Pancreas (tissue), 10 donors: ENCODE measurements at regions not wholly inside any gene's neighbourhood (a gene's known extent, or its start where the extent isn't known, plus 50 kb on each side); places are given as distances from the start of the nearest gene placed in this dataset.

Source experiments
- ATAC-seq, 4 donors: fragments of 200-7000 bp; cut with Tn5 transposase; one replicate each; pipeline versions ENCODE4 v1.8.0 to v1.9.1; 2020; ENCODE audit warnings: mild to moderate bottlenecking in 4 of 4, moderate library complexity in 4 of 4
- DNase-seq, 6 donors: peaks; one replicate each; pipeline ENCODE4 v3.0.0-alpha.2; 2020
- FAIRE-seq: peaks from 2 replicates; lab custom pipeline; 2012; peaks lifted over from hg19 to GRCh38; lab: Jason Lieb, UNC
- H3K27ac ChIP-seq, 4 donors: fragments of 200-600 bp; sonication (generic); 1 replicate in 3 of 4; 2 replicates in 1 of 4; pipeline versions ENCODE4 v1.5.0 to v1.8.0; 2020
- H3K27me3 ChIP-seq, 4 donors: fragments of 200-600 bp; one replicate each; pipeline ENCODE4 v1.8.0; 2021
- H3K36me3 ChIP-seq, 3 donors: fragments of 200-600 bp; sonication (generic) in 1 of 3; one replicate each; pipeline versions ENCODE4 v1.5.0 to v1.8.0; 2020 to 2021
- H3K4me1 ChIP-seq, 3 donors: fragments of 200-600 bp; one replicate each; pipeline ENCODE4 v1.8.0; 2021
- H3K4me3 ChIP-seq, 4 donors: fragments of 200-600 bp; sonication (generic) in 2 of 4; one replicate each; pipeline versions ENCODE4 v1.5.0 to v1.8.0; 2020 to 2021
- H3K9me3 ChIP-seq, 4 donors: fragments of 200-600 bp; one replicate each; pipeline ENCODE4 v1.8.0; 2021
- WGBS, 2 donors: extraction: QIAGEN DNeasy Blood & Tissue Kit; methylation state at CpG; one replicate each; pipeline ENCODE4 v1.1.7; 2013; 5-methylcytosine and 5-hydroxymethylcytosine counted together
- intact Hi-C, 3 donors: fragments of 100-400 bp; cut with DNase I; formaldehyde crosslinking; loops; one replicate each; pipeline versions ENCODE4 v1.11.1 to v1.14.2; 2022
- TF ChIP-seq, protein P1 (sequence below), 4 donors: fragments of 200-600 bp; sonication (generic) in 3 of 4; IDR thresholded peaks; one replicate each; pipeline versions ENCODE4 v1.5.0 to v1.8.0; 2021; ENCODE audit warnings: antibody characterized with exemption in 4 of 4
- donor health status: healthy with polysubstance abuse.
- donor health status: DM: no; HTN: no; CAD: no; lungs with moderate emphysema.
- donor health status: DM: no; HTN: no; CAD: no.
- donor health status: control.
- donor health status: control.
- donor health status: Bipolar disorder and iron deficiency.
- donor health status: DM: yes; HTN: yes; CAD: no.
- donor health status: DM: no; HTN: no; CAD: no.
- donor health status: DM: no; HTN: no; CAD: no.
- donor health status: DM: yes; HTN: yes; CAD: no.

DNA sequence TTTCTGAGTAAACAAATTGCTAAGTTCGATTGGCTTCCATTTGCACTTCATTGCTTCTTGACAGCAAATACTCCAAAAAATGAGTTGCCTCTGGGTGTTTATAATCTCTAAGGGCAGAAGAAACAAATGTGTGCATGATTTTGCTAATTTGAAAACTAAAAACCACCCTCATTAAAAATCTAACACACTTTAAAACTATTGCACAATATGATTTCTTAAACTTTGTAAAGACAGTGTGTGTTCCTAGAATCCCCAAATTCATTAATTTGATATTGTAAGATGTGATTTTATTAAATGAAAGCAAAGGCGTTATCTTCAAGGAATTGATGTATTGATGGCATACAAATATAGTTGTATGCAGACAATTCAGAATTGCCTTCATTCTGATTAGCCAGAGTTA lies 350.9 kb downstream of the OLFM3 start:
- intact Hi-C loops, result no loop called here
- DNase-seq (no peak), FAIRE-seq (no peak), ATAC-seq (no peak)
- H3K27me3 ChIP-seq, result no peaks in the 10 kb centered on the region
- WGBS, 2 donors, result 20 to 25% methylated on average over 2 of the region's 2 CpGs
- no peak overlapping the region for H3K27ac ChIP-seq
- H3K4me1 ChIP-seq, result no peaks in the 10 kb centered on the region
- H3K4me3 ChIP-seq, result no peak overlapping the region
- TF ChIP-seq, protein P1, sequence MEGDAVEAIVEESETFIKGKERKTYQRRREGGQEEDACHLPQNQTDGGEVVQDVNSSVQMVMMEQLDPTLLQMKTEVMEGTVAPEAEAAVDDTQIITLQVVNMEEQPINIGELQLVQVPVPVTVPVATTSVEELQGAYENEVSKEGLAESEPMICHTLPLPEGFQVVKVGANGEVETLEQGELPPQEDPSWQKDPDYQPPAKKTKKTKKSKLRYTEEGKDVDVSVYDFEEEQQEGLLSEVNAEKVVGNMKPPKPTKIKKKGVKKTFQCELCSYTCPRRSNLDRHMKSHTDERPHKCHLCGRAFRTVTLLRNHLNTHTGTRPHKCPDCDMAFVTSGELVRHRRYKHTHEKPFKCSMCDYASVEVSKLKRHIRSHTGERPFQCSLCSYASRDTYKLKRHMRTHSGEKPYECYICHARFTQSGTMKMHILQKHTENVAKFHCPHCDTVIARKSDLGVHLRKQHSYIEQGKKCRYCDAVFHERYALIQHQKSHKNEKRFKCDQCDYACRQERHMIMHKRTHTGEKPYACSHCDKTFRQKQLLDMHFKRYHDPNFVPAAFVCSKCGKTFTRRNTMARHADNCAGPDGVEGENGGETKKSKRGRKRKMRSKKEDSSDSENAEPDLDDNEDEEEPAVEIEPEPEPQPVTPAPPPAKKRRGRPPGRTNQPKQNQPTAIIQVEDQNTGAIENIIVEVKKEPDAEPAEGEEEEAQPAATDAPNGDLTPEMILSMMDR (IDR thresholded peaks at IDR 0.05), result no peak
- H3K9me3 ChIP-seq, result no peaks in the 10 kb centered on the region
- H3K36me3 ChIP-seq, result no peaks in the 10 kb centered on the region

DNA sequence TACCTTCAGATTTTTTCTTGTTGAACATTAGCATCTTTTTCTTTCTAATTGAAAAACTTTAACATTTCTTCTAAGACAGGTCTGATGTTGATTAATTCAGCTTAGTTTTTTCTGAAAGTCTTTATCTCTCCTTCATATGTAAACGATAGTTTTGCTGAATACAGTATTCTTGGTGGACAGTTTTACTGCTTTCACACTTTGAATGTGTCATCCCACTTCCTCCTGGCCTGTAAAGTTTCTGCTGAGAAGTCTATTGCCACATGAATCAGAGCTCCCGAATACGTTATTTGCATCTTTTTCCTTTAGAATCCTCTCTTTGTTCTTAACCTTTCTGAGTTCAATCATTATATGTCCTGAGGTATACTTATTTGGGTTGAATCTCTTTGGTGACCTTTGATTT lies 344.2 kb downstream of the OLFM3 start:
- DNase-seq (no peak), FAIRE-seq (no peak), ATAC-seq (no peak)
- TF ChIP-seq, protein P1 (IDR thresholded peaks at IDR 0.05), result no peak
- Histone ChIP-seq H3K36me3 (no peaks in the 10 kb centered on the region), H3K27ac (no peak overlapping the region), H3K27me3 (no peaks in the 10 kb centered on the region), H3K4me3 (no peak overlapping the region), H3K9me3 (no peaks in the 10 kb centered on the region), H3K4me1 (no peaks in the 10 kb centered on the region)
- 61 to 74% methylated on average over 3 of the region's 3 CpGs for WGBS, 2 donors
- intact Hi-C loops, result no loop called here

DNA sequence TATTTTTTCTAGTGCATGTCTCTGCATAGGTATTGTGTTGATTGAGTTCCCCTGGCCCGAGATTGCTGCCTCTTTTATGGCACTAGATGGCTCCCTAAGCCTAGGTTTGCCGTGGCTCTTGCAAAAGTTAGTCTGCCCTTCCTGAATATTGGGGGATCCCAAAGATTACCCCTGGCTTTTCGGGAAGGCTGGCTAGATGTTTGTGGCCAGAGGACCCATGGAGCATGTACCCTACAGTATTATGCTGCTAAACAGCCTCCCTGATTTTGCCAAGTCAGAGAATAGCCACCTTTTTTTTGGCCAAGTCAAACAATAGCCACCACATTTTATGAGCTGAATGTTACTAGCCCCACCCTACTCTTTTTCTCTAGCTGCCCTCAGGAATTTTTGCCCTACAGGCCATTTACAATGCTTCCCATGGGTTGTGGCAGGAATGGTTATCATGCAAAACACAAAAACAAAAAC lies 343.2 kb downstream of the OLFM3 start:
- no peaks in the 10 kb centered on the region for H3K27me3 ChIP-seq
- no peak for FAIRE-seq
- no peak for ATAC-seq
- intact Hi-C loops, result no loop called here
- H3K36me3 ChIP-seq, result no peaks in the 10 kb centered on the region
- no peak for DNase-seq
- TF ChIP-seq, protein P1 (IDR thresholded peaks at IDR 0.05), result no peak
- H3K9me3 ChIP-seq, result no peaks in the 10 kb centered on the region
- H3K4me1 ChIP-seq, result no peaks in the 10 kb centered on the region
- 7 to 11% methylated on average over 3 of the region's 3 CpGs for whole genome bisulfite sequencing, 2 donors
- H3K27ac ChIP-seq, result no peak overlapping the region
- H3K4me3 ChIP-seq, result no peak overlapping the region

DNA sequence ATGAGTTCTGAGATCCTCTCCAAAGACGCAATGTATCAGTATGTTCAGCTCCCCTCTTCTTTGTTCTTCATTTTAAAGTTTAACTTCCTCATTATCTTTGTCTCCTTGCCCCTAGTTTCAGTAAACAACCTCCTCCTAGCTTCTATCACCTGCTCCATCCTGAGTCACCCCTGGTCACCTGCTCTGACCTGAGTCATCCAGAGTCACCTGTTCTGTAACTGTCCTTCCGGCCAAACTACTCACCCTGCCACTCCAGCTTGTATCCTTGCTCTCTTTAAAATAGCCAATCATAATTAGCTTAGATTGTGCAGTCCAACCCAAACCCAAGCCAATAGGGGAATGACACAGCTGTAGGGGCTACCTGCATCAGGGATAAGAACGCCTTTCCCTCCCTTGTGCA lies 332.0 kb downstream of the OLFM3 start:
- TF ChIP-seq, protein P1 (IDR thresholded peaks at IDR 0.05), result no peak
- no peak for FAIRE-seq
- DNase-seq, result no peak
- no peaks in the 10 kb centered on the region for H3K4me1 ChIP-seq
- intact Hi-C loops, result no loop called here
- no peak for ATAC-seq
- H3K27me3 ChIP-seq, result no peaks in the 10 kb centered on the region
- no peaks in the 10 kb centered on the region for H3K9me3 ChIP-seq
- no peaks in the 10 kb centered on the region for H3K36me3 ChIP-seq
- H3K27ac ChIP-seq, result no peak overlapping the region
- 41 to 57% methylated on average over 3 of the region's 3 CpGs for WGBS, 2 donors
- H3K4me3 ChIP-seq, result no peak overlapping the region

DNA sequence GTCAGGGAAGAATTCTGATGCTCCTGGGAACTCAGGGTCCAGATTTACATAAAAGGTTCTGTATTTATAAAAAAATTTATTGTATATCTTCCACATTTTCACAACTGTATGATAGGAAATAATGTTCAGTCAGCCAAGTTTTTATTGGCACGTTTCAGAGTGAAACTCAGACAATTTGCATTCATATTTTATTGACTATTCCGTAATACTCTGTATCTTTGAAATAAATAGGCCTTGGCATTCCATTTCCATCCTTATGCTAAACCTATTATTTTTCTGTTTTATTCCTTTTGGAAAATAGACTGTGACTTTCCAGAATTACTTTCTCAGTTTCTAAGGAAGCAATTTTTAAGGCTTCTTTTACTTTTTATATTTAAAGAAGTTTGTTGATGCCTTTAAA lies 329.0 kb downstream of the OLFM3 start:
- no peak overlapping the region for H3K4me3 ChIP-seq
- FAIRE-seq (no peak), DNase-seq (no peak), ATAC-seq (no peak)
- H3K4me1 ChIP-seq, result no peaks in the 10 kb centered on the region
- no peaks in the 10 kb centered on the region for H3K36me3 ChIP-seq
- H3K9me3 ChIP-seq, result no peaks in the 10 kb centered on the region
- WGBS, 2 donors, result 36 to 42% methylated on average over 2 of the region's 2 CpGs
- TF ChIP-seq, protein P1 (IDR thresholded peaks at IDR 0.05), result no peak
- no peaks in the 10 kb centered on the region for H3K27me3 ChIP-seq
- no peak overlapping the region for H3K27ac ChIP-seq
- intact Hi-C loops, result no loop called here
